Pancreas (tissue), 10 donors: ENCODE measurements at regions not wholly inside any gene's neighbourhood (a gene's known extent, or its start where the extent isn't known, plus 50 kb on each side); places are given as distances from the start of the nearest gene placed in this dataset.

Experiments used
- ATAC-seq, 4 donors: fragments of 200-7000 bp; cut with Tn5 transposase; one replicate each; pipeline versions ENCODE4 v1.8.0 to v1.9.1; 2020; ENCODE audit warnings: mild to moderate bottlenecking in 4 of 4, moderate library complexity in 4 of 4
- DNase-seq, 6 donors: peaks; one replicate each; pipeline ENCODE4 v3.0.0-alpha.2; 2020
- FAIRE-seq: peaks from 2 replicates; lab custom pipeline; 2012; peaks lifted over from hg19 to GRCh38; lab: Jason Lieb, UNC
- H3K27ac ChIP-seq, 4 donors: fragments of 200-600 bp; sonication (generic); 1 replicate in 3 of 4; 2 replicates in 1 of 4; pipeline versions ENCODE4 v1.5.0 to v1.8.0; 2020
- H3K27me3 ChIP-seq, 4 donors: fragments of 200-600 bp; one replicate each; pipeline ENCODE4 v1.8.0; 2021
- H3K36me3 ChIP-seq, 3 donors: fragments of 200-600 bp; sonication (generic) in 1 of 3; one replicate each; pipeline versions ENCODE4 v1.5.0 to v1.8.0; 2020 to 2021
- H3K4me1 ChIP-seq, 3 donors: fragments of 200-600 bp; one replicate each; pipeline ENCODE4 v1.8.0; 2021
- H3K4me3 ChIP-seq, 4 donors: fragments of 200-600 bp; sonication (generic) in 2 of 4; one replicate each; pipeline versions ENCODE4 v1.5.0 to v1.8.0; 2020 to 2021
- H3K9me3 ChIP-seq, 4 donors: fragments of 200-600 bp; one replicate each; pipeline ENCODE4 v1.8.0; 2021
- WGBS, 2 donors: extraction: QIAGEN DNeasy Blood & Tissue Kit; methylation state at CpG; one replicate each; pipeline ENCODE4 v1.1.7; 2013; 5-methylcytosine and 5-hydroxymethylcytosine counted together
- intact Hi-C, 3 donors: fragments of 100-400 bp; cut with DNase I; formaldehyde crosslinking; loops; one replicate each; pipeline versions ENCODE4 v1.11.1 to v1.14.2; 2022
- TF ChIP-seq, protein P1 (sequence below), 4 donors: fragments of 200-600 bp; sonication (generic) in 3 of 4; IDR thresholded peaks; one replicate each; pipeline versions ENCODE4 v1.5.0 to v1.8.0; 2021; ENCODE audit warnings: antibody characterized with exemption in 4 of 4
- donor health status: healthy with polysubstance abuse.
- donor health status: DM: no; HTN: no; CAD: no; lungs with moderate emphysema.
- donor health status: DM: no; HTN: no; CAD: no.
- donor health status: control.
- donor health status: control.
- donor health status: Bipolar disorder and iron deficiency.
- donor health status: DM: yes; HTN: yes; CAD: no.
- donor health status: DM: no; HTN: no; CAD: no.
- donor health status: DM: no; HTN: no; CAD: no.
- donor health status: DM: yes; HTN: yes; CAD: no.

DNA sequence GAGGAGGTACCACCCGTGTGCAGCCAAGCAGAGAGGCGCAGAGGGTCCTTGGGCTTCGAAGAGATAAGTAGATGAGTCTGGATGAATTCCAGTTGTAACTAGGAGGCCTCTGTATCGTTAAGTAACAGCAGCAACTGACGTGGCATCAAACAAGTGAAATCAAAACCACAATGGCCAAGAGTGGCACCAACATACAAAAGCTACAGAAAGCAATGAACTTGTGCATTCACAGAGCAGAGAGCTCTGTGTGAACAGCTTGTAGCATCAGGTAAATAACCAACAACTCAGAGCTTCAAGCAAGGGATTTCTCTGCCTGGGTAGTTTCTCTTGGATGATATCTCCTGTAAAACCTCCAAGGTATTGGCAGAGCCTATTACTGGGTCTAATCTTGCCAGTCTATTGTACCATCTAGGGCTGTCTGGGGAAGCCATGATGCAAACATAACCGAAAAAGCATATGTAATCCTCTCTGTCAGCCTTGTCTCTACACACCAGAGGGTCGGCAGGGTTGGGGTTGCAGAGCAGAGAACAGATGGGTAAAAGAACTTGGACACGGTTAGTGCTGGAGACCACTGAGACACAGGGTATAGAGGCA, 83.1 kb upstream of the USP47 start:
- Histone ChIP-seq H3K9me3 (no peaks in the 10 kb centered on the region), H3K36me3 (no peaks in the 10 kb centered on the region), H3K4me3 (no peak overlapping the region), H3K27ac (no peak overlapping the region), H3K4me1 (no peaks in the 10 kb centered on the region), H3K27me3 (no peaks in the 10 kb centered on the region)
- no peak for ATAC-seq
- TF ChIP-seq, protein P1, sequence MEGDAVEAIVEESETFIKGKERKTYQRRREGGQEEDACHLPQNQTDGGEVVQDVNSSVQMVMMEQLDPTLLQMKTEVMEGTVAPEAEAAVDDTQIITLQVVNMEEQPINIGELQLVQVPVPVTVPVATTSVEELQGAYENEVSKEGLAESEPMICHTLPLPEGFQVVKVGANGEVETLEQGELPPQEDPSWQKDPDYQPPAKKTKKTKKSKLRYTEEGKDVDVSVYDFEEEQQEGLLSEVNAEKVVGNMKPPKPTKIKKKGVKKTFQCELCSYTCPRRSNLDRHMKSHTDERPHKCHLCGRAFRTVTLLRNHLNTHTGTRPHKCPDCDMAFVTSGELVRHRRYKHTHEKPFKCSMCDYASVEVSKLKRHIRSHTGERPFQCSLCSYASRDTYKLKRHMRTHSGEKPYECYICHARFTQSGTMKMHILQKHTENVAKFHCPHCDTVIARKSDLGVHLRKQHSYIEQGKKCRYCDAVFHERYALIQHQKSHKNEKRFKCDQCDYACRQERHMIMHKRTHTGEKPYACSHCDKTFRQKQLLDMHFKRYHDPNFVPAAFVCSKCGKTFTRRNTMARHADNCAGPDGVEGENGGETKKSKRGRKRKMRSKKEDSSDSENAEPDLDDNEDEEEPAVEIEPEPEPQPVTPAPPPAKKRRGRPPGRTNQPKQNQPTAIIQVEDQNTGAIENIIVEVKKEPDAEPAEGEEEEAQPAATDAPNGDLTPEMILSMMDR (IDR thresholded peaks at IDR 0.05) = no peak
- intact Hi-C loops = no loop called here
- DNase-seq = no peak
- 62 to 69% methylated on average over 8 of the region's 8 CpGs for WGBS, 2 donors
- no peak for FAIRE-seq

DNA sequence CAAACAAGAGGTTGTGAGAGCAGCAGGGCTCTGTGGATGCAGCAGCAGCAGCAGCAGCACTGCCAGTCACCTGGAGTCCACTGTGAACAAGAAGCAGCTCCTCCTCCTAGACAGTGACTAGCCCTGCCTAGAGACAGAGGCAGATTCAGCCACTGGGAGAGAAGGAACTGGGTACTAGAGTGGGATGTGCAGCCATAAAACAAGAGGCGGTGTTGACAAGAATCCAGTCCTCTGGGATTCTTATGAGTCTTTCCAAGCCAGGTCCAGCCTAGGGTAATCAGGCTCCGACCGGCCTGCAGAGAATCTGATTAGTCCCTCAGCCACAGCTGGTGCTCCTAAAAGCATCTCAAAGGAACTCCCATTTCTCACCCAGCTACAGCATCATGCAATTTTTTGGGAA, 83.9 kb upstream of the USP47 start:
- no peaks in the 10 kb centered on the region for H3K27me3 ChIP-seq
- no peaks in the 10 kb centered on the region for H3K9me3 ChIP-seq
- ATAC-seq (no peak), DNase-seq (no peak), FAIRE-seq (no peak)
- H3K36me3 ChIP-seq = no peaks in the 10 kb centered on the region
- H3K27ac ChIP-seq = no peak overlapping the region
- intact Hi-C loops = no loop called here
- H3K4me3 ChIP-seq = no peak overlapping the region
- no peaks in the 10 kb centered on the region for H3K4me1 ChIP-seq
- 75 to 89% methylated on average over 3 of the region's 3 CpGs for WGBS, 2 donors
- TF ChIP-seq, protein P1 (IDR thresholded peaks at IDR 0.05) = no peak

DNA sequence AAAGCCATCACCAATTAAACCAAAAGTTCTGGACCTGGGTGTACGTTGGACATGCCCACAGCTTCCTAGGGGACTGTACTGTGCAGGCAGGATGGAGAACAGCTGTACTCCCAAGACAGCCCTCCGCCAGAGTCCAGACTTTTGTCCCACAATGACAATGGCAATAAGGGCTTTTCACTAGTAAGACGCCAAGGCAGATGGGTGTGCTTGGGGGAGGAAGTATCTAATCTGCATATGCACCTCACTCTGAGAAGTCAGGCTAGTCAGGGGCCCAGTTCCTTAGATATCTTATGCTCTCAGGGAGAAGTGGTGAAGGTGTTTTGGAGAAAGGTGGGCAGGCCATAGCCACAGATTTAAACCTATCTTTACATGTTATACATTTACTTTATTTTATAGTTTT, 85.1 kb upstream of the USP47 start:
- TF ChIP-seq, protein P1 (IDR thresholded peaks at IDR 0.05) = no peak
- WGBS, 2 donors = 77 to 88% methylated on average over 3 of the region's 3 CpGs
- FAIRE-seq (no peak), DNase-seq (no peak), ATAC-seq (no peak)
- no peak overlapping the region for H3K27ac ChIP-seq
- intact Hi-C loops = no loop called here
- H3K9me3 ChIP-seq = no peaks in the 10 kb centered on the region
- H3K4me1 ChIP-seq = no peaks in the 10 kb centered on the region
- no peaks in the 10 kb centered on the region for H3K27me3 ChIP-seq
- no peaks in the 10 kb centered on the region for H3K36me3 ChIP-seq
- H3K4me3 ChIP-seq = no peak overlapping the region

DNA sequence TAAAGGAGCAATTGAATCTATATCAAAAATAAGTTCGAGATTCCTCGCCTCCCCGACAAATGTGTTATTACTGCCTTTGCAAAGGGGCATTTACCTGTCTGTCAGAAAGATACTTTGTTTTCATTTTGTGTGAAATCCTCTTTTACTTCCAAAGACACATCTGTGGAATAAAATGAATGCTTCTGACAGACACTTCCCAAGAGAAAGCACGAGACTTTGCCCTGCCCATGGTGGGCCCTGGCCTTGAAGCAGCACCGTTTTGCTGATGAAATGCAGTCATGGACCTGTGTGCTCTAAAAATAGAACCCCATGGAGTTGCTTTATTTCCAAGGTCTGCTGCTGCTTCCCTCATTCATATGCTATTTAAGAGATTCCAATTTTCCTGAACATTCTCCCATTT, 85.9 kb upstream of the USP47 start:
- no peaks in the 10 kb centered on the region for H3K4me1 ChIP-seq
- TF ChIP-seq, protein P1 (IDR thresholded peaks at IDR 0.05) = no peak
- H3K27ac ChIP-seq = no peak overlapping the region
- FAIRE-seq = no peak
- no peak overlapping the region for H3K4me3 ChIP-seq
- ATAC-seq = no peak
- no peaks in the 10 kb centered on the region for H3K9me3 ChIP-seq
- intact Hi-C loops = no loop called here
- H3K36me3 ChIP-seq = no peaks in the 10 kb centered on the region
- H3K27me3 ChIP-seq = no peaks in the 10 kb centered on the region
- DNase-seq = no peak
- WGBS, 2 donors = 64 to 74% methylated on average over 5 of the region's 5 CpGs

DNA sequence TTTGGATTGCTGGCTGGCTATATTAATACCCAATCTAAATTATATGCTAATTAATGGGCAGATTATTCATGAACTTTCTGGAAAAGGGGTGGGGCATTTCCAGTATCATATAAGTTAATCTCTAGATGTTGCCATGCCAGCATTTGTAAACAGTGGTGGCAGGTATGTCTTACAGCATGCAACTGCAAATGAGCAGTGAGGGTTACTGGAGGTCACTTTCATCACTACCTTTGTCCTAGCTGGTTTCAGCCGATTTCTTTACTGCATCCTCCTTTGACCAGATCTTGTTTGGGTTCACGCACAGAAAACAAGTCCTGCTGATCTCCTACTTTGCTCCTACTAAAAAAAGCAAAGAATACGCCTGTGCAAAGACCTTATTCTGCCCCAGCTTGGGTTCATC, 89.1 kb upstream of the USP47 start:
- Histone ChIP-seq H3K4me3 (no peak overlapping the region), H3K4me1 (no peaks in the 10 kb centered on the region), H3K27ac (no peak overlapping the region), H3K9me3 (no peaks in the 10 kb centered on the region), H3K27me3 (no peaks in the 10 kb centered on the region), H3K36me3 (no peaks in the 10 kb centered on the region)
- FAIRE-seq (no peak), ATAC-seq (no peak), DNase-seq (no peak)
- 65 to 73% methylated on average over 3 of the region's 3 CpGs for WGBS, 2 donors
- TF ChIP-seq, protein P1 (IDR thresholded peaks at IDR 0.05) = no peak
- intact Hi-C loops = no loop called here
